ENCODE measurements at regions not wholly inside any gene's neighbourhood (a gene's known extent, or its start where the extent isn't known, plus 50 kb on each side); places are given as distances from the start of the nearest gene placed in this dataset. TPM values are rescaled to one million over a fixed set of nuclear protein-coding genes. Genes with fewer than 3 reads are reported as not detected.
"Not testable (repeated sequence)": the region's sequence is repeated elsewhere in the genome, so short reads cannot be mapped to it uniquely, and the experiment has no call there.

GRCh38 chr16:5175266-5175665, 77.7 kb upstream of the EEF2KMT start:
- TF ChIP-seq, protein P1, sequence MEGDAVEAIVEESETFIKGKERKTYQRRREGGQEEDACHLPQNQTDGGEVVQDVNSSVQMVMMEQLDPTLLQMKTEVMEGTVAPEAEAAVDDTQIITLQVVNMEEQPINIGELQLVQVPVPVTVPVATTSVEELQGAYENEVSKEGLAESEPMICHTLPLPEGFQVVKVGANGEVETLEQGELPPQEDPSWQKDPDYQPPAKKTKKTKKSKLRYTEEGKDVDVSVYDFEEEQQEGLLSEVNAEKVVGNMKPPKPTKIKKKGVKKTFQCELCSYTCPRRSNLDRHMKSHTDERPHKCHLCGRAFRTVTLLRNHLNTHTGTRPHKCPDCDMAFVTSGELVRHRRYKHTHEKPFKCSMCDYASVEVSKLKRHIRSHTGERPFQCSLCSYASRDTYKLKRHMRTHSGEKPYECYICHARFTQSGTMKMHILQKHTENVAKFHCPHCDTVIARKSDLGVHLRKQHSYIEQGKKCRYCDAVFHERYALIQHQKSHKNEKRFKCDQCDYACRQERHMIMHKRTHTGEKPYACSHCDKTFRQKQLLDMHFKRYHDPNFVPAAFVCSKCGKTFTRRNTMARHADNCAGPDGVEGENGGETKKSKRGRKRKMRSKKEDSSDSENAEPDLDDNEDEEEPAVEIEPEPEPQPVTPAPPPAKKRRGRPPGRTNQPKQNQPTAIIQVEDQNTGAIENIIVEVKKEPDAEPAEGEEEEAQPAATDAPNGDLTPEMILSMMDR (IDR thresholded peaks at IDR 0.05), result no peak
- ATAC-seq (ENCODE audit: low FRiP score) (no peak), DNase-seq (ENCODE audit: low spot score) (no peak)

DNA sequence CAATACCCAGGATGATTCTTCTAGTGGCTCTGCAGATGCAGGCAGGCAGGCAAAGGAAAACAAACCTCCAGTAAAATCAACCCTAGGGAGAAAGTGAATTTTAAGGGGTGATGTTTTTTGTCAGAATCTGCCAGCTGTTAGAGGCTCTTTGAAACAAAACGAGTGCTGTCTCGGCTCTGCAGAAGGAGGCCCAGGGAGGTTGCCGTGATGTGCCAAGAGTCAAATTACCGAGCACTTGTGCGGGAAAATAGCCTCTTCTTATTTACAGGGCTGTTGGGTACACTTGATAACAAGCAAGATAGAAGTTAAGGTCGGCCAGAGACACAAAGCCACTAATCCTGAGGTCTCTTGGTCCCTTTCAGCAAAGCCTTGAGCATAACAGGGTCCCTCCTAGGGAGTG, 68.9 kb upstream of the EEF2KMT start:
- ATAC-seq (ENCODE audit: low FRiP score) (no peak), DNase-seq (ENCODE audit: low spot score) (no peak)
- TF ChIP-seq, protein P1 (IDR thresholded peaks at IDR 0.05), result no peak

DNA sequence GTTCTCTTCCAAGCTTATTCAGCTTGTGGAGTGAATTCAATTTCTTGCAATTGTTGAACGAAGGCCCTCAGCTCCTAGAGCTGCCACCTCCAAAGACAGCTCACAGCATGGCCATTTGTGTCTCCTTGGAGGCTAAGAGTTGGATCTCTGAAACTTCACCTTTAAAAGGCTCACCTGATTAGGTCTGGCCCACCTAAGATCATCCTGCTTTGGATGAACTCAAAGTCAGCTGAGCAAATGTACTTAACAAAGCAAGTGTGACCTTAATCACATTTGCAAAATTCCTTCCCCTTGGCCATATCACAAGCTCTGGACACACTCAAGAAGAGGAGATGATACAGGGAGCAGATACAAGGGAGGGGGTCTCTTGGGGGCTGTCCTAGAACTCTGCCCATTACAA, 67.8 kb upstream of the EEF2KMT start:
- DNase-seq (ENCODE audit: low spot score); ATAC-seq (ENCODE audit: low FRiP score): not testable (repeated sequence)

DNA sequence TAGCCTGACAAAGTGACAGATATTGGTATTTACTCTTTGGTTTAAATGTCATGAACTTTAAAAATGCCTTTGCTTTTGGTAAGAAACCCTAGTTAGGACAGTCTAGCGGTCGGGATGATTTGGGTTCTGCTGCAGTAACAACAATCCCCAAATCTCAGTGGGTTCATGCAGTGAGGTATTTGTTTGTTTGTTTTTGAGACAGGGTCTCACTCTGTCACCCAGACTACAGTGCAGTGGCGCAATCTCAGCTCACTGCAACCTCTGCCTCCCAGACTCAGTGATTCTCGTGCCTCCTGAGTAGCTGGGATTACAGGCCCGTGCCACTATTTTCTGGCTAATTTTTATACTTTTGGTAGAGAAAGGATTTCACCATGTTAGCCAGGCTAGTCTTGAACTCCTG, 65.2 kb upstream of the EEF2KMT start:
- ATAC-seq (ENCODE audit: low FRiP score); DNase-seq (ENCODE audit: low spot score): not testable (repeated sequence)

- not testable (repeated sequence) for ATAC-seq (ENCODE audit: low FRiP score); DNase-seq (ENCODE audit: low spot score)
These were observed 64.3 kb upstream of the EEF2KMT start for GRCh38 chr16:5161888-5162287.

- not testable (repeated sequence) for DNase-seq (ENCODE audit: low spot score); ATAC-seq (ENCODE audit: low FRiP score)
These were observed 62.4 kb upstream of the EEF2KMT start for GRCh38 chr16:5160010-5160409.

GRCh38 chr16:5159537-5159936, 61.9 kb upstream of the EEF2KMT start:
- not testable (repeated sequence) for DNase-seq (ENCODE audit: low spot score); ATAC-seq (ENCODE audit: low FRiP score)

- TF ChIP-seq, protein P1 (IDR thresholded peaks at IDR 0.05), result no peak
- DNase-seq (ENCODE audit: low spot score), result no peak
- no peak for ATAC-seq (ENCODE audit: low FRiP score)
These were observed 60.9 kb upstream of the EEF2KMT start for GRCh38 chr16:5158494-5158893.

DNA sequence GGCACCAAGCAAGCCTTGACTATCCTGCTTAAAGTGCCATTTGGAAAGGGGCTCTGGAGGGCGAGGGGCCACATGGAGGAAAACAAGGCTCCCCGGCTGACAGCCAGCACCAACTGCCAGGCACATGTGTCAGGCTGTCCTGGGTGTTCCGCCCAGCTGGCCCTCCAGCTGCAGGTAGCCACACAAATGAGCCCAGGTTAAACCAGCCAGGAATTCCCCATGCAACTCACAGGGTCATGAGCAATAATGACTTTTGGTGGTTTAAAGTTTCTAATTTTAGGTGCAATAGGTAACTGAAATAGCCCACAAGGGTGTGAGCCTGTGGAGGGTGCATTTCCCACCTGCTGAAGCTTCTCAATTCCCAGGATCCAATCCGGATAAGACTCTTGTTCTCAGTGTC, 58.9 kb upstream of the EEF2KMT start:
- ATAC-seq (ENCODE audit: low FRiP score); DNase-seq (ENCODE audit: low spot score): not testable (repeated sequence)

GRCh38 chr16:5154006-5154405, 56.4 kb upstream of the EEF2KMT start:
- ATAC-seq (ENCODE audit: low FRiP score); DNase-seq (ENCODE audit: low spot score): not testable (repeated sequence)

DNA sequence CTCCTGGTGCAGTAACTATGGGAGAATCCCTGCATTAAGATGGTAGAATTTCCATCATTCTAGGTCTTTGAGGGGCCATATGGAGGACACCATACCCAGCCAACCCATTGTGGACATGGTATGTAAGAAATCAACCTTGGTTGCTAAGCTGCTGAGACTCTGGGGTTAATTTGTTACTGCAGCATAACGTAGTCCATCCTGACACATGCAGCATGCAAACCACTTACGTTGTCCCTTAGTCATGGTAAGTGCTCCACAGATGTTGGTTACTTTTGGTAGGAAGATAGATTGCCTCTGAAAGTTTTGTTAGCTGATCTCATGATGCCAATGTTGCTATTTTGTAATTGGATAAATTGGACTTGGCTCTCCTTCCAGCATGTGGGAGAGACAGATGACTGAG, 53.8 kb upstream of the EEF2KMT start:
- ATAC-seq (ENCODE audit: low FRiP score); DNase-seq (ENCODE audit: low spot score): not testable (repeated sequence)

Small RNAs in the stretch of these regions (small RNA-seq; reads per million reads assigned to genes)
- gene AC007012.1 (not detected), gene MIR8065 (not detected), gene RNU6-328P (not detected), gene RNU6-457P (not detected), gene RNU7-99P (not detected), gene SNRPCP20 (not detected)
